DND-41 (cell line): ENCODE measurements at regions not wholly inside any gene's neighbourhood (a gene's known extent, or its start where the extent isn't known, plus 50 kb on each side); places are given as distances from the start of the nearest gene placed in this dataset.

ENCODE experiments used
- ATAC-seq: fragments of 200-7000 bp; cut with Tn5 transposase; 3 replicates; pipeline ENCODE4 v1.9.1; 2021; ENCODE audit warnings: low read depth; ENCODE audit not compliant: insufficient read depth
- DNase-seq: peaks from one replicate; pipeline ENCODE4 v3.0.0-alpha.2; 2020
- H2AFZ ChIP-seq: 2 replicates; pipeline ENCODE4 v1.6.0; 2012; ENCODE audit warnings: low read depth, low read length
- H3K27ac ChIP-seq: 2 replicates; pipeline ENCODE4 v1.5.1; 2012; ENCODE audit warnings: low read length, inconsistent platforms
- H3K27me3 ChIP-seq: fragments of 200-600 bp; sonication (generic); 2 replicates; pipeline ENCODE4 v1.6.0; 2012; ENCODE audit warnings: low read length, mild to moderate bottlenecking, inconsistent platforms; ENCODE audit not compliant: insufficient read depth, poor library complexity
- H3K36me3 ChIP-seq: 2 replicates; pipeline ENCODE4 v1.5.1; 2012; ENCODE audit warnings: low read length, inconsistent platforms; ENCODE audit not compliant: insufficient read depth
- H3K4me1 ChIP-seq: 2 replicates; pipeline ENCODE4 v1.5.1; 2012; ENCODE audit warnings: mild to moderate bottlenecking, low read length; ENCODE audit not compliant: insufficient read depth
- H3K4me2 ChIP-seq: 2 replicates; pipeline ENCODE4 v1.6.0; 2012; ENCODE audit warnings: mild to moderate bottlenecking, moderate library complexity, low read length, inconsistent platforms; ENCODE audit not compliant: insufficient read depth
- H3K4me3 ChIP-seq, 2 experiments: fragments of 200-600 bp in 1 of 2; shearing (Covaris generic) in 1 of 2; 2 replicates each; pipeline ENCODE4 v1.5.1; 2012 to 2016; ENCODE audit warnings: inconsistent platforms in 2 of 2, low read length in 2 of 2, mild to moderate bottlenecking in 2 of 2, low read depth in 1 of 2, moderate library complexity in 1 of 2
- H3K79me2 ChIP-seq: 2 replicates; pipeline ENCODE4 v1.6.0; 2012; ENCODE audit warnings: low read length, inconsistent platforms; ENCODE audit not compliant: insufficient read depth
- H3K9ac ChIP-seq: 2 replicates; pipeline ENCODE4 v1.6.0; 2012; ENCODE audit warnings: low read depth, mild to moderate bottlenecking, inconsistent platforms, low read length, moderate library complexity
- H3K9me3 ChIP-seq: 2 replicates; pipeline ENCODE4 v1.5.1; 2012; ENCODE audit warnings: low read length, moderate library complexity, mild to moderate bottlenecking, inconsistent platforms; ENCODE audit not compliant: insufficient read depth, severe bottlenecking
- H4K20me1 ChIP-seq: 2 replicates; pipeline ENCODE4 v1.6.0; 2012; ENCODE audit warnings: low read length; ENCODE audit not compliant: insufficient read depth
- EZH2 ChIP-seq: IDR thresholded peaks from 3 replicates; pipeline ENCODE4 v1.6.1; 2012; ENCODE audit warnings: borderline replicate concordance, low read depth, mild to moderate bottlenecking, moderate library complexity, low read length, inconsistent platforms; ENCODE audit not compliant: severe bottlenecking
- TF ChIP-seq, protein P1 (sequence below): IDR thresholded peaks from 2 replicates; pipeline ENCODE4 v1.5.1; 2012; ENCODE audit warnings: borderline replicate concordance, low read length, moderate library complexity, mild to moderate bottlenecking; ENCODE audit not compliant: poor library complexity, severe bottlenecking; ENCODE audit errors: extremely low read depth

DNA sequence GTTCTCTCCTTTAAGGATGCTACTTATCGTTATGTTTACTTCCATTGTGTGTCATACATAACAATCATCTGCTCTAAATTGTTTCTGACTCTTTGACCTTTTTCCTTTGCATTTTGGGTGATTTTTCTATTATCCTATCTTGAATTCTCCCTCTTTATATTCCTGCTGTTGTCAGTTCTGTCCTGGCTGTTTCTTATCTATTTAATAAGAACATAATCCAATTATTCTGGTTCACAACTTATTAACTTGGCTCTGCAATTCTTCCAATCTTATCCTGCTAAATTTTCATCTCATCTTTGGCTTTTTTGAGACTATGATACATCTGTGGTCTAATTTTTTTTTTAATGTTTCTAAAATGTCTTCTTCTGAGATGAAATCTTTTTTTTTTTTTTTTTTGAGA lies 54.7 kb upstream of the TOX2 start:
- no peaks in the 10 kb centered on the region for H4K20me1 ChIP-seq
- H3K4me1 ChIP-seq: no peaks in the 10 kb centered on the region
- TF ChIP-seq, protein P1, sequence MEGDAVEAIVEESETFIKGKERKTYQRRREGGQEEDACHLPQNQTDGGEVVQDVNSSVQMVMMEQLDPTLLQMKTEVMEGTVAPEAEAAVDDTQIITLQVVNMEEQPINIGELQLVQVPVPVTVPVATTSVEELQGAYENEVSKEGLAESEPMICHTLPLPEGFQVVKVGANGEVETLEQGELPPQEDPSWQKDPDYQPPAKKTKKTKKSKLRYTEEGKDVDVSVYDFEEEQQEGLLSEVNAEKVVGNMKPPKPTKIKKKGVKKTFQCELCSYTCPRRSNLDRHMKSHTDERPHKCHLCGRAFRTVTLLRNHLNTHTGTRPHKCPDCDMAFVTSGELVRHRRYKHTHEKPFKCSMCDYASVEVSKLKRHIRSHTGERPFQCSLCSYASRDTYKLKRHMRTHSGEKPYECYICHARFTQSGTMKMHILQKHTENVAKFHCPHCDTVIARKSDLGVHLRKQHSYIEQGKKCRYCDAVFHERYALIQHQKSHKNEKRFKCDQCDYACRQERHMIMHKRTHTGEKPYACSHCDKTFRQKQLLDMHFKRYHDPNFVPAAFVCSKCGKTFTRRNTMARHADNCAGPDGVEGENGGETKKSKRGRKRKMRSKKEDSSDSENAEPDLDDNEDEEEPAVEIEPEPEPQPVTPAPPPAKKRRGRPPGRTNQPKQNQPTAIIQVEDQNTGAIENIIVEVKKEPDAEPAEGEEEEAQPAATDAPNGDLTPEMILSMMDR: no peak
- no peak for TF ChIP-seq EZH2
- H3K36me3 ChIP-seq: no peaks in the 10 kb centered on the region
- no peak overlapping the region for H3K9ac ChIP-seq
- H3K4me2 ChIP-seq: no peak overlapping the region
- H3K27me3 ChIP-seq: peaks cover 9% of the 10 kb centered on the region
- no peak overlapping the region for H3K4me3 ChIP-seq
- no peak overlapping the region for H3K27ac ChIP-seq
- no peaks in the 10 kb centered on the region for H3K9me3 ChIP-seq
- no peak for DNase-seq
- H2AFZ ChIP-seq: no peak overlapping the region
- H3K79me2 ChIP-seq: no peaks in the 10 kb centered on the region
- no peak for ATAC-seq

DNA sequence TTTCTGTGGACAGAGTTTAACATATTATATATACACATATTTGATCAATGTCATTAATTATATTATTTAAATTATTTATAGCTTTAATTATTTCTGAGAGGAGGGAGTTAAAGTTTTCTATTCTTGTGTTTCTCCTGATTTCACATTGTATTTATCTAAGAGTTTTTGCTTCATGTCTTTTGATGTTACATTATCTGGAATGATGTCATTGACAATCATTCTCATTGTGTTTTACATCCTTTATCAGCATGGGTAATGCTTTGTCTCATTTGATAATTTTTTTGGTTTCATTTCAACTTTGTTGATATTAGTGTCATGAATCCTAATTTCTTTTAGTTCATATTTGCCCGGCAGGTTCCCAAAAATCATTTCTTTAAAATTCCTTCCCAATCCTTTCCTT lies 56.7 kb upstream of the TOX2 start:
- Histone ChIP-seq H3K9ac (no peak overlapping the region), H3K27ac (no peak overlapping the region), H2AFZ (no peak overlapping the region), H3K4me3 (no peak overlapping the region), H3K79me2 (no peaks in the 10 kb centered on the region), H3K9me3 (no peaks in the 10 kb centered on the region), H4K20me1 (no peaks in the 10 kb centered on the region), H3K36me3 (no peaks in the 10 kb centered on the region), H3K27me3 (peaks cover 9% of the 10 kb centered on the region), H3K4me1 (no peaks in the 10 kb centered on the region), H3K4me2 (no peak overlapping the region)
- TF ChIP-seq, protein P1: no peak
- TF ChIP-seq EZH2: no peak
- ATAC-seq: no peak
- DNase-seq: no peak

DNA sequence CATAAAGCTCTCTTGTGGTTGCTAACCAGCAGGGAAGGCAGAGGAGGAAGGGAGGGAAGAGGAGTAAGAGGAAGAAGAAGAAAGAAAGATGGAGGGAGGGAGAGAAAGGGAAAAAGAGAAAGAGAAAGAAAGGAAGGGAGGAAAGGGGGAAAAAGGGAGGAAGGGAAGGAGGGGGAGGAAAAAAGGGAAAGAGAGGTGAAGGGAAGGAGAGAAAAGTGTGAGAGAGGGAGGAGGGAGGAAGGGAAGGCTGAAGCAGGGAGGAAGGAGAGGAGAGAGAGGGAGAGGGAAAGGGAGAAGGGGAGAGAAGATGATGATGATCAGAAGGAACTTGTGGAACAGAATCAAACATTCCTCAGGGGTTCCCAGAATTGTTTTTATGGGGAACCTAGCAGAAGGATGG lies 57.5 kb upstream of the TOX2 start:
- DNase-seq (no peak), ATAC-seq (no peak)
- no peaks in the 10 kb centered on the region for H4K20me1 ChIP-seq
- no peak overlapping the region for H3K4me2 ChIP-seq
- H3K4me1 ChIP-seq: no peaks in the 10 kb centered on the region
- H3K79me2 ChIP-seq: no peaks in the 10 kb centered on the region
- no peak overlapping the region for H3K9ac ChIP-seq
- no peaks in the 10 kb centered on the region for H3K9me3 ChIP-seq
- H3K27me3 ChIP-seq: peaks cover 9% of the 10 kb centered on the region
- no peak overlapping the region for H3K4me3 ChIP-seq
- H2AFZ ChIP-seq: no peak overlapping the region
- H3K36me3 ChIP-seq: no peaks in the 10 kb centered on the region
- no peak overlapping the region for H3K27ac ChIP-seq
- TF ChIP-seq, protein P1: no peak

DNA sequence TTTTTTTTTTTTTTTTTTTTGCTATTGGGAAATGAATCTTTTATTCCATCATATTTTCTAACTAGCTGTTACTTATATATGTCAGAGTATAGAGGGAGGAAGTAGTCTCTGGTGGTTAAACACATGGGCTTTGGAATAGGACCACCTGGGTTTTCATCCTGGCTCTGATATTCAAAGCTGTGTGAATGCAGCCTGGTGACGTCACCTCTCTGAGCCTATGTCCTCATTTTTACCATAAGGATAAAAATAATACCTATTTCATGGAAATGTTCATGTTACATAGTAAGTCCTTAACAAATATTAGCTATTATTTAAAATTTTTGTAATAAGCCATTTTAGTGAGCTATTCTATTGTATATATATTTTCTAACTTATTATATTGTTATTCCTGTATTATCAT lies 58.8 kb upstream of the TOX2 start:
- Histone ChIP-seq H2AFZ (no peak overlapping the region), H3K27ac (no peak overlapping the region), H3K79me2 (no peaks in the 10 kb centered on the region), H3K9ac (no peak overlapping the region), H3K4me2 (no peak overlapping the region), H4K20me1 (no peaks in the 10 kb centered on the region), H3K36me3 (no peaks in the 10 kb centered on the region), H3K9me3 (no peaks in the 10 kb centered on the region), H3K4me1 (no peaks in the 10 kb centered on the region), H3K4me3 (no peak overlapping the region), H3K27me3 (peaks cover 9% of the 10 kb centered on the region)
- TF ChIP-seq, protein P1: no peak
- TF ChIP-seq EZH2: no peak
- DNase-seq (no peak), ATAC-seq (no peak)
